ENCODE measurements at regions not wholly inside any gene's neighbourhood (a gene's known extent, or its start where the extent isn't known, plus 50 kb on each side); places are given as distances from the start of the nearest gene placed in this dataset.

GRCh38 chr15:87602371-87602770 lies 654.2 kb downstream of the NTRK3 start:
- intact Hi-C loops (cut with DNase I, micrococcal nuclease), result no loop called here
- peaks cover 4% of the 10 kb centered on the region for H3K4me1 ChIP-seq (ENCODE audit: insufficient read depth, low read length)
- TF ChIP-seq CTCF (IDR thresholded peaks at IDR 0.05), result no peak
- H3K4me3 ChIP-seq (ENCODE audit: low read length), result no peak overlapping the region
- no peaks in the 10 kb centered on the region for H3K9me3 Mint-ChIP-seq
- no peaks in the 10 kb centered on the region for H3K36me3 Mint-ChIP-seq (ENCODE audit: low read depth)
- H3K27me3 Mint-ChIP-seq, result peaks cover 2% of the 10 kb centered on the region
- no peaks in the 10 kb centered on the region for H3K36me3 ChIP-seq (ENCODE audit: insufficient read depth, low read length)
- no peak for ATAC-seq (ENCODE audit: poor library complexity)
- no peak for DNase-seq
- POLR2A ChIA-PET, result no interaction called here
- no peaks in the 10 kb centered on the region for H3K27me3 ChIP-seq (ENCODE audit: control insufficient read depth in 1 of 2, insufficient read depth in 2 of 2, low read length in 2 of 2)
- peaks cover 13% of the 10 kb centered on the region for H3K4me1 Mint-ChIP-seq (ENCODE audit: low read depth)
- no peak overlapping the region for H3K27ac ChIP-seq (ENCODE audit: low read depth in 1 of 2, low read length in 2 of 2)
- H3K9me3 ChIP-seq (ENCODE audit: control insufficient read depth in 1 of 2, insufficient read depth in 1 of 2, low read length in 2 of 2), result no peaks in the 10 kb centered on the region
- no peak overlapping the region for H3K27ac Mint-ChIP-seq
- CTCF ChIA-PET, result no interaction called here
- H3K4me3 Mint-ChIP-seq, result no peak overlapping the region

- Histone ChIP-seq H3K27me3 (ENCODE audit: control insufficient read depth in 1 of 2, insufficient read depth in 2 of 2, low read length in 2 of 2) (no peaks in the 10 kb centered on the region), H3K4me3 (ENCODE audit: low read length) (no peak overlapping the region)
These were observed 656.9 kb downstream of the NTRK3 start for GRCh38 chr15:87599616-87600015.

GRCh38 chr15:87597346-87598052 lies 659.0 kb downstream of the NTRK3 start:
- Histone ChIP-seq H3K27me3 (ENCODE audit: control insufficient read depth in 1 of 2, insufficient read depth in 2 of 2, low read length in 2 of 2) (no peaks in the 10 kb centered on the region), H3K36me3 (ENCODE audit: insufficient read depth, low read length) (no peaks in the 10 kb centered on the region), H3K27ac (ENCODE audit: low read depth in 1 of 2, low read length in 2 of 2) (no peak overlapping the region), H3K9me3 (ENCODE audit: control insufficient read depth in 1 of 2, insufficient read depth in 1 of 2, low read length in 2 of 2) (peaks cover 0 to 4% of the 10 kb centered on the region in 2 experiments), H3K4me1 (ENCODE audit: insufficient read depth, low read length) (peaks cover 4% of the 10 kb centered on the region), H3K4me3 (ENCODE audit: low read length) (no peak overlapping the region)
- Mint-ChIP-seq H3K4me1 (ENCODE audit: low read depth) (peaks cover 27% of the 10 kb centered on the region), H3K9me3 (no peaks in the 10 kb centered on the region), H3K27me3 (no peaks in the 10 kb centered on the region), H3K4me3 (no peak overlapping the region), H3K27ac (peak overlapping the region; percentile 55), H3K36me3 (ENCODE audit: low read depth) (no peaks in the 10 kb centered on the region)
- ChIA-PET POLR2A (no interaction called here), CTCF (no interaction called here)
- intact Hi-C loops (cut with DNase I, micrococcal nuclease), result no loop called here
- TF ChIP-seq CTCF (IDR thresholded peaks at IDR 0.05), result no peak
- DNase-seq (peak in 5 of 14 experiments; percentile 1 to 74 (median 33)), ATAC-seq (ENCODE audit: poor library complexity) (peak; percentile 78)

More at GRCh38 chr15:87599616-87600015, 656.9 kb downstream of the NTRK3 start:
- Histone ChIP-seq H3K27ac (ENCODE audit: low read depth in 1 of 2, low read length in 2 of 2) (no peak overlapping the region), H3K4me1 (ENCODE audit: insufficient read depth, low read length) (peaks cover 4% of the 10 kb centered on the region), H3K9me3 (ENCODE audit: control insufficient read depth in 1 of 2, insufficient read depth in 1 of 2, low read length in 2 of 2) (no peaks in the 10 kb centered on the region), H3K36me3 (ENCODE audit: insufficient read depth, low read length) (no peaks in the 10 kb centered on the region)
- CTCF ChIA-PET, result interaction anchor here (0.5 kb wide), 1 partner anchor 43 kb away, joined by 3 read pairs; no protein-coding TSS in a partner anchor
- no peak overlapping the region for H3K4me3 Mint-ChIP-seq
- no peak overlapping the region for H3K27ac Mint-ChIP-seq
- H3K27me3 Mint-ChIP-seq, result no peaks in the 10 kb centered on the region
- DNase-seq (no peak), ATAC-seq (ENCODE audit: poor library complexity) (no peak)
- peaks cover 23% of the 10 kb centered on the region for H3K4me1 Mint-ChIP-seq (ENCODE audit: low read depth)
- H3K36me3 Mint-ChIP-seq (ENCODE audit: low read depth), result no peaks in the 10 kb centered on the region
- intact Hi-C loops (cut with DNase I, micrococcal nuclease), result no loop called here
- H3K9me3 Mint-ChIP-seq, result no peaks in the 10 kb centered on the region
- no peak for TF ChIP-seq CTCF (IDR thresholded peaks at IDR 0.05)
- POLR2A ChIA-PET, result no interaction called here

Data from CD4-positive, alpha-beta T cell (primary cell).